Left ventricle myocardium inferior (tissue), 1 donor: ENCODE measurements at regions not wholly inside any gene's neighbourhood (a gene's known extent, or its start where the extent isn't known, plus 50 kb on each side); places are given as distances from the start of the nearest gene placed in this dataset.
A peak's percentile ranks its signal among the peaks of the same experiment; 100 is the strongest.
"Not testable (repeated sequence)": the region's sequence is repeated elsewhere in the genome, so short reads cannot be mapped to it uniquely, and the experiment has no call there.

ENCODE experiments used
- DNase-seq: peaks from one replicate; pipeline ENCODE4 v3.0.0-alpha.2; 2020
- H3K27ac ChIP-seq: fragments of 200-600 bp; replicated peaks from 2 replicates; pipeline ENCODE4 v1.8.0; 2021
- H3K27me3 ChIP-seq: fragments of 200-600 bp; 2 replicates; pipeline ENCODE4 v1.8.0; 2021; ENCODE audit warnings: low read depth
- H3K36me3 ChIP-seq: fragments of 200-600 bp; 2 replicates; pipeline ENCODE4 v1.8.0; 2021
- H3K4me1 ChIP-seq: fragments of 200-600 bp; 2 replicates; pipeline ENCODE4 v1.8.0; 2021
- H3K4me3 ChIP-seq: fragments of 200-600 bp; 2 replicates; pipeline ENCODE4 v1.8.0; 2021; ENCODE audit warnings: mild to moderate bottlenecking, moderate library complexity
- H3K9me3 ChIP-seq: fragments of 200-600 bp; replicated peaks from 2 replicates; pipeline ENCODE4 v1.8.0; 2021
- CTCF ChIP-seq: fragments of 200-600 bp; IDR thresholded peaks from 2 replicates; pipeline ENCODE4 v1.8.0; 2021; ENCODE audit warnings: antibody characterized with exemption, mild to moderate bottlenecking, borderline replicate concordance
- intact Hi-C: fragments of 100-400 bp; cut with micrococcal nuclease; formaldehyde crosslinking; loops from one replicate; pipeline ENCODE4 v1.11.0; 2022
- donor health status: DM: no; HTN: yes; CAD: no; lungs with severe emphysema.

GRCh38 chr7:81462672-81463071 is 307.2 kb downstream of the HGF start:
- no peaks in the 10 kb centered on the region for H3K36me3 ChIP-seq
- no peak for DNase-seq
- no peak for TF ChIP-seq CTCF
- no peaks in the 10 kb centered on the region for H3K9me3 ChIP-seq
- no peak overlapping the region for H3K4me3 ChIP-seq
- H3K27me3 ChIP-seq: no peaks in the 10 kb centered on the region
- intact Hi-C loops: no loop called here
- H3K27ac ChIP-seq: no peak overlapping the region
- no peaks in the 10 kb centered on the region for H3K4me1 ChIP-seq

GRCh38 chr7:81460250-81461045 is 309.4 kb downstream of the HGF start:
- H3K4me1 ChIP-seq: no peaks in the 10 kb centered on the region
- no peaks in the 10 kb centered on the region for H3K9me3 ChIP-seq
- intact Hi-C loops: no loop called here
- no peak for DNase-seq
- no peaks in the 10 kb centered on the region for H3K36me3 ChIP-seq
- TF ChIP-seq CTCF: no peak
- no peaks in the 10 kb centered on the region for H3K27me3 ChIP-seq
- H3K4me3 ChIP-seq: no peak overlapping the region
- no peak overlapping the region for H3K27ac ChIP-seq

- DNase-seq: no peak
- Histone ChIP-seq H3K4me3 (no peak overlapping the region), H3K27ac (no peak overlapping the region), H3K36me3 (no peaks in the 10 kb centered on the region), H3K9me3 (no peaks in the 10 kb centered on the region), H3K4me1 (no peaks in the 10 kb centered on the region), H3K27me3 (no peaks in the 10 kb centered on the region)
- intact Hi-C loops: no loop called here
- TF ChIP-seq CTCF: no peak
Observed at GRCh38 chr7:81459485-81459884, 310.4 kb downstream of the HGF start.

- DNase-seq: no peak
- Histone ChIP-seq H3K9me3 (no peaks in the 10 kb centered on the region), H3K27me3 (no peaks in the 10 kb centered on the region), H3K36me3 (no peaks in the 10 kb centered on the region), H3K4me1 (no peaks in the 10 kb centered on the region), H3K27ac (no peak overlapping the region), H3K4me3 (no peak overlapping the region)
- peak; percentile 52 for TF ChIP-seq CTCF
- intact Hi-C loops: no loop called here
Observed at GRCh38 chr7:81457852-81458522, 311.9 kb downstream of the HGF start.

GRCh38 chr7:81453770-81454169 is 316.1 kb downstream of the HGF start:
- H3K9me3 ChIP-seq, H3K27ac ChIP-seq, H3K4me3 ChIP-seq, H3K4me1 ChIP-seq, intact Hi-C loops, H3K27me3 ChIP-seq, DNase-seq, H3K36me3 ChIP-seq: not testable (repeated sequence)

- TF ChIP-seq CTCF: no peak
- H3K4me3 ChIP-seq: no peak overlapping the region
Observed at GRCh38 chr7:81449105-81449504, 320.7 kb downstream of the HGF start.

More at GRCh38 chr7:81449105-81449504, 320.7 kb downstream of the HGF start:
- Histone ChIP-seq H3K9me3 (no peaks in the 10 kb centered on the region), H3K4me1 (no peaks in the 10 kb centered on the region), H3K27me3 (no peaks in the 10 kb centered on the region), H3K27ac (no peak overlapping the region), H3K36me3 (no peaks in the 10 kb centered on the region)
- intact Hi-C loops: no loop called here
- no peak for DNase-seq
